K562 (cell line): ENCODE measurements at regions not wholly inside any gene's neighbourhood (a gene's known extent, or its start where the extent isn't known, plus 50 kb on each side); places are given as distances from the start of the nearest gene placed in this dataset.

Experiments
- ATAC-seq: fragments of 200-7000 bp; cut with Tn5 transposase; 3 replicates; pipeline ENCODE4 v1.9.1; 2020; ENCODE audit warnings: moderate library complexity
- BruUV-seq: library from RNA; stranded (reverse); fragments of 400-500 nt; replicated peaks from 2 replicates; lab custom pipeline; 2021; lab: Mats Ljungman, UMichigan
- CTCF ChIA-PET: fragments of 300-600 bp; formaldehyde crosslinking; extraction: SDS; loops from one replicate; lab custom pipeline; 2021; ENCODE audit warnings: low intra/inter-chr PET ratio; lab: Yijun Ruan, JAX
- POLR2A ChIA-PET: fragments of 300-600, 350-650 bp; sonication (Branson Sonifier 250); formaldehyde crosslinking; extraction: SDS; loops from one replicate; lab custom pipeline; 2021; ENCODE audit warnings: antibody characterized with exemption, inconsistent platforms; lab: Yijun Ruan, JAX
- DNase-seq, 4 experiments: peaks; one replicate each; pipeline versions ENCODE4 v3.0.0 to v3.0.0-alpha.2; 2011 to 2018; ENCODE audit warnings: low spot score in 3 of 4, mixed read lengths in 3 of 4; ENCODE audit errors: extremely low read depth in 1 of 4
- FAIRE-seq: peaks from 2 replicates; lab custom pipeline; 2011; peaks lifted over from hg19 to GRCh38; lab: Jason Lieb, UNC
- H2AFZ ChIP-seq: 2 replicates; pipeline ENCODE4 v1.6.0; 2011; ENCODE audit warnings: low read depth, low read length, control low read depth, inconsistent platforms
- H3K27ac ChIP-seq: fragments of 200-600 bp; 3 replicates; pipeline ENCODE4 v1.8.0; 2011; ENCODE audit warnings: low read depth, mild to moderate bottlenecking, control low read depth, inconsistent platforms, low read length, moderate library complexity, mixed read lengths; ENCODE audit errors: extremely low read depth
- H3K27me3 ChIP-seq, 2 experiments: fragments of 300-600 bp in 1 of 2; 2 replicates in 1 of 2; 3 replicates in 1 of 2; pipeline versions ENCODE4 v1.6.0 to v1.8.0; 2011; ENCODE audit warnings: inconsistent platforms in 2 of 2, low read length in 2 of 2, mild to moderate bottlenecking in 1 of 2, mixed read lengths in 1 of 2, moderate library complexity in 1 of 2; ENCODE audit not compliant: control insufficient read depth in 2 of 2, insufficient read depth in 2 of 2
- H3K36me3 ChIP-seq: fragments of 300-600 bp; 3 replicates; pipeline ENCODE4 v1.8.0; 2011; ENCODE audit warnings: mild to moderate bottlenecking, low read length, inconsistent platforms; ENCODE audit not compliant: control insufficient read depth, insufficient read depth
- H3K4me1 ChIP-seq, 2 experiments: fragments of 200-600 bp in 1 of 2; replicated peaks in 1 of 2; 2 replicates in 1 of 2; 3 replicates in 1 of 2; pipeline versions ENCODE4 v1.5.1 to v1.8.0; 2011; ENCODE audit warnings: inconsistent platforms in 2 of 2, low read length in 2 of 2, mild to moderate bottlenecking in 1 of 2, mixed read lengths in 1 of 2, moderate library complexity in 1 of 2; ENCODE audit not compliant: control insufficient read depth in 2 of 2, insufficient read depth in 2 of 2
- H3K4me2 ChIP-seq: 2 replicates; pipeline ENCODE4 v1.6.1; 2011; ENCODE audit warnings: low read length, control low read depth, inconsistent platforms, mixed read lengths; ENCODE audit not compliant: insufficient read depth
- H3K4me3 ChIP-seq: fragments of 200-600 bp; sonication (generic), shearing (Covaris generic); 2 replicates; pipeline ENCODE4 v1.5.1; 2016; ENCODE audit warnings: control low read depth, inconsistent platforms
- H3K79me2 ChIP-seq: fragments of 200-600 bp; 3 replicates; pipeline ENCODE4 v1.8.0; 2011; ENCODE audit warnings: low read length, inconsistent platforms; ENCODE audit not compliant: control insufficient read depth, insufficient read depth
- H3K9ac ChIP-seq, 2 experiments: 2 replicates each; pipeline versions ENCODE4 v1.6.0 to v1.6.1; 2011; ENCODE audit warnings: low read depth in 2 of 2, low read length in 2 of 2, control low read depth in 1 of 2, inconsistent platforms in 1 of 2, mild to moderate bottlenecking in 1 of 2, mixed read lengths in 1 of 2; ENCODE audit not compliant: insufficient read depth in 1 of 2
- H3K9me1 ChIP-seq: one replicate; pipeline ENCODE4 v1.6.0; 2011; ENCODE audit warnings: inconsistent platforms, mild to moderate bottlenecking, low read length, moderate library complexity; ENCODE audit not compliant: control insufficient read depth, insufficient read depth
- H3K9me3 ChIP-seq: replicated peaks from 2 replicates; pipeline ENCODE4 v1.5.1; 2011; ENCODE audit warnings: low read depth, low read length, inconsistent platforms; ENCODE audit not compliant: control insufficient read depth, insufficient read depth
- H4K20me1 ChIP-seq: replicated peaks from 2 replicates; pipeline ENCODE4 v1.6.1; 2011; ENCODE audit warnings: low read length, inconsistent platforms, mixed read lengths; ENCODE audit not compliant: control insufficient read depth, insufficient read depth
- FOXJ2 ChIP-seq: fragments of 200-800 bp; sonication (Bioruptor generic); IDR thresholded peaks from 2 replicates; pipeline ENCODE4 v1.6.1; 2016; ENCODE audit warnings: missing genetic modification characterization, missing compliant biosample characterization
- LARP7 ChIP-seq: fragments of 450-650 bp; IDR thresholded peaks from 2 replicates; pipeline ENCODE4 v1.6.1; 2016
- SMARCC2 ChIP-seq: fragments of 450-650 bp; IDR thresholded peaks from 2 replicates; pipeline ENCODE4 v1.6.1; 2017; ENCODE audit warnings: antibody characterized with exemption, moderate library complexity, mild to moderate bottlenecking, low read depth
- WGBS: fragments of 100-300 bp; shearing (Covaris generic); methylation state at CpG from one replicate; pipeline ENCODE4 v1.1.6; 2016; ENCODE audit warnings: low coverage, mixed read lengths; ENCODE audit not compliant: insufficient coverage; ENCODE audit errors: missing lambda C conversion rate; 5-methylcytosine and 5-hydroxymethylcytosine counted together
- in situ Hi-C: fragments of 300-500 bp; cut with MboI; formaldehyde crosslinking; loops from 4 replicates; pipeline ENCODE4 v1.15.0; 2018; ENCODE audit warnings: inconsistent platforms, mixed read lengths
- intact Hi-C: fragments of 100-400 bp; cut with micrococcal nuclease; formaldehyde crosslinking; loops from 2 replicates; pipeline ENCODE4 v1.14.2; 2022
- TF ChIP-seq, protein P1 (sequence below): sonication (generic); formaldehyde crosslinking; IDR thresholded peaks from 2 replicates; pipeline ENCODE4 v1.9.0; 2022; ENCODE audit warnings: mild to moderate bottlenecking, missing genetic modification reagents
- TF ChIP-seq, protein P2 (sequence below): sonication (generic); formaldehyde crosslinking; IDR thresholded peaks from 2 replicates; pipeline ENCODE4 v1.8.1; 2022; ENCODE audit warnings: missing genetic modification reagents

DNA sequence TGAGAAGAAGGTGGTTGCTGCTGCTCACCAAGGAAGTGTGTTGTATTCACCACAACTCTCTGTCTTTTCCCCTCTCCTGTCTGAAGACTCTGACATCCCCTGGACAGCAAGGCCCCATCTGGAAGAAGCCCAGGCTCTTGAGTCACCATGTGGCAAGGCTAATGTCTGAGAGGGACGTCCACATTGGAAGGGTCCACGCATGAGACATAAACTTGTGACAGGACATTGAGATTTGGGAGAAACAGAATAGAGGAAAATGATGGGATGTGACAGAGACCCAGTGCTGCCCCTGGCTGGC lies 176.5 kb downstream of the IRF8 start:
- Histone ChIP-seq H3K4me3 (no peak overlapping the region), H3K79me2 (no peaks in the 10 kb centered on the region), H3K4me2 (no peak overlapping the region), H3K9me3 (no peaks in the 10 kb centered on the region), H3K9me1 (no peaks in the 10 kb centered on the region), H3K27ac (no peak overlapping the region), H2AFZ (no peak overlapping the region), H3K36me3 (no peaks in the 10 kb centered on the region), H3K4me1 (no peaks in the 10 kb centered on the region), H4K20me1 (peaks cover 13% of the 10 kb centered on the region), H3K9ac (no peak overlapping the region), H3K27me3 (peaks cover 36 to 68% of the 10 kb centered on the region in 2 experiments)
- intact Hi-C loops: no loop called here
- no peak for ATAC-seq
- WGBS: 6% methylated on average over 2 of the region's 2 CpGs
- no peak for DNase-seq
- POLR2A ChIA-PET: interaction anchor here (0.6 to 1.2 kb wide), 2 partner anchors 26 to 278 kb away, joined by 4 read pairs; no protein-coding TSS in a partner anchor
- no peak for FAIRE-seq
- TF ChIP-seq LARP7: no peak
- TF ChIP-seq, protein P1, sequence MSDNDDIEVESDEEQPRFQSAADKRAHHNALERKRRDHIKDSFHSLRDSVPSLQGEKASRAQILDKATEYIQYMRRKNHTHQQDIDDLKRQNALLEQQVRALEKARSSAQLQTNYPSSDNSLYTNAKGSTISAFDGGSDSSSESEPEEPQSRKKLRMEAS (CRISPR knock-in tag): no peak
- no peak for TF ChIP-seq SMARCC2
- no peak for TF ChIP-seq FOXJ2
- TF ChIP-seq, protein P2, sequence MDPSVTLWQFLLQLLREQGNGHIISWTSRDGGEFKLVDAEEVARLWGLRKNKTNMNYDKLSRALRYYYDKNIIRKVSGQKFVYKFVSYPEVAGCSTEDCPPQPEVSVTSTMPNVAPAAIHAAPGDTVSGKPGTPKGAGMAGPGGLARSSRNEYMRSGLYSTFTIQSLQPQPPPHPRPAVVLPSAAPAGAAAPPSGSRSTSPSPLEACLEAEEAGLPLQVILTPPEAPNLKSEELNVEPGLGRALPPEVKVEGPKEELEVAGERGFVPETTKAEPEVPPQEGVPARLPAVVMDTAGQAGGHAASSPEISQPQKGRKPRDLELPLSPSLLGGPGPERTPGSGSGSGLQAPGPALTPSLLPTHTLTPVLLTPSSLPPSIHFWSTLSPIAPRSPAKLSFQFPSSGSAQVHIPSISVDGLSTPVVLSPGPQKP (CRISPR knock-in tag): no peak
- in situ Hi-C loops: loop anchor here (5.0 kb wide), 1 partner anchor 442 kb away; no protein-coding TSS in a partner anchor
- no TSS peak for BruUV-seq
- CTCF ChIA-PET: no interaction called here
